ENCODE measurements at regions not wholly inside any gene's neighbourhood (a gene's known extent, or its start where the extent isn't known, plus 50 kb on each side); places are given as distances from the start of the nearest gene placed in this dataset.

DNA sequence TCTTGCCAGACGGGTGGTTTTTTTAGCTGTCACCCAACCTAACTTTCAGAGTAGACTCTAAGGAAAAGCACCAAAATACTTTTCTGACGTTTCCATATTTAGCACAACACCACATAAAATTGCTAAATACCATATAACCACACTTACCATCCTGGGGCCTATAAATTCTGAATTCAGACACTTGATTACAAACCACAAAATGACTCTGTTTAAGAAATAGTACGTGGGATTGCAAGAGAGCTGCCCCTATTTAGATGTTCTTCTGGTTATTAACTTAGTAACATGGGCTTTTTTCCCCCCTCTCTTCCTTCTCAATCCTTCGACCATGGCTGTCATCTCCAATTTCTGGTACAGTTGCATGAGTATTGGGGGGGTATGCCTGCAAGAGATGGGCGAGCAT lies 287.7 kb downstream of the BMP4 start:
- no peaks in the 10 kb centered on the region for H4K20me1 ChIP-seq (ENCODE audit: control insufficient read depth, extremely low read depth, insufficient read depth, low read length)
- no peak overlapping the region for H3K4me3 ChIP-seq (replicated peaks in 1 of 4; ENCODE audit: control extremely low read depth in 1 of 4, insufficient read depth in 1 of 4, low read depth in 3 of 4, low read length in 4 of 4)
- H3K27me3 ChIP-seq (ENCODE audit: control insufficient read depth, insufficient read depth, low read length): peaks cover 2% of the 10 kb centered on the region
- no peaks in the 10 kb centered on the region for H3K36me3 ChIP-seq (ENCODE audit: control insufficient read depth, insufficient read depth, low read length)
- peak; percentile 64 to 79 for DNase-seq (ENCODE audit: low read depth in 2 of 2)
- H3K79me2 ChIP-seq (ENCODE audit: control insufficient read depth, insufficient read depth, low read length): no peaks in the 10 kb centered on the region
- TF ChIP-seq EZH2 (IDR thresholded peaks at IDR 0.05; ENCODE audit: low read length, missing control alignments): no peak
- TF ChIP-seq, protein P1, sequence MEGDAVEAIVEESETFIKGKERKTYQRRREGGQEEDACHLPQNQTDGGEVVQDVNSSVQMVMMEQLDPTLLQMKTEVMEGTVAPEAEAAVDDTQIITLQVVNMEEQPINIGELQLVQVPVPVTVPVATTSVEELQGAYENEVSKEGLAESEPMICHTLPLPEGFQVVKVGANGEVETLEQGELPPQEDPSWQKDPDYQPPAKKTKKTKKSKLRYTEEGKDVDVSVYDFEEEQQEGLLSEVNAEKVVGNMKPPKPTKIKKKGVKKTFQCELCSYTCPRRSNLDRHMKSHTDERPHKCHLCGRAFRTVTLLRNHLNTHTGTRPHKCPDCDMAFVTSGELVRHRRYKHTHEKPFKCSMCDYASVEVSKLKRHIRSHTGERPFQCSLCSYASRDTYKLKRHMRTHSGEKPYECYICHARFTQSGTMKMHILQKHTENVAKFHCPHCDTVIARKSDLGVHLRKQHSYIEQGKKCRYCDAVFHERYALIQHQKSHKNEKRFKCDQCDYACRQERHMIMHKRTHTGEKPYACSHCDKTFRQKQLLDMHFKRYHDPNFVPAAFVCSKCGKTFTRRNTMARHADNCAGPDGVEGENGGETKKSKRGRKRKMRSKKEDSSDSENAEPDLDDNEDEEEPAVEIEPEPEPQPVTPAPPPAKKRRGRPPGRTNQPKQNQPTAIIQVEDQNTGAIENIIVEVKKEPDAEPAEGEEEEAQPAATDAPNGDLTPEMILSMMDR (conservative IDR thresholded peaks at IDR 0.05 in 1 of 2, IDR thresholded peaks at IDR 0.05 in 1 of 2; ENCODE audit: low read depth in 1 of 2, low read length in 2 of 2): no peak
- no peak overlapping the region for H3K9ac ChIP-seq (ENCODE audit: insufficient read depth, low read length)
- no peak overlapping the region for H3K27ac ChIP-seq (ENCODE audit: insufficient read depth, low read length)
- no peak overlapping the region for H3K4me2 ChIP-seq (ENCODE audit: extremely low read depth, insufficient read depth, low read length)
- no peaks in the 10 kb centered on the region for H3K9me3 ChIP-seq (ENCODE audit: control insufficient read depth, insufficient read depth, low read depth, low read length)
- no peaks in the 10 kb centered on the region for H3K4me1 ChIP-seq (ENCODE audit: control insufficient read depth, extremely low read depth, insufficient read depth, low read length)
- H2AFZ ChIP-seq (ENCODE audit: low read length): no peak overlapping the region

DNA sequence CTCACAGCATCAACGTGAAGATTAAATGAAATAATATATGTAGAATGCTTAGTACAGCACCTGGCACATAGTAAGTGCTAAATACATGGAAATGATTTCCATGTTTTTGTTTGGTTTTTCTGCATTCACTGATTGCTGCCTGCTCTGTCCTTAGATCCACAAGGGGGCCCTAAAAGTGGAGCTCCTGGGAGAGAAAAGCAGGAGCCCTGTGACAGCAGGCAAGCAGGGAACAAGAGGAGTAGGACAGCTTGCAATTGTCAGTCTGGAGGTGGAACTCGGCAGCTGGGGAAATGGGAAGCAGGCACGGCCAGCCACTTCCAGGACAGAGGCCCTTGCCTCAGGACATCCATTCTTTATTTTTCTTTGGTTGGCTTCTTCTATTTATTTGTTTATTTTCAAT lies 292.9 kb downstream of the BMP4 start:
- no peaks in the 10 kb centered on the region for H3K36me3 ChIP-seq (ENCODE audit: control insufficient read depth, insufficient read depth, low read length)
- H2AFZ ChIP-seq (ENCODE audit: low read length): no peak overlapping the region
- no peaks in the 10 kb centered on the region for H3K9me3 ChIP-seq (ENCODE audit: control insufficient read depth, insufficient read depth, low read depth, low read length)
- TF ChIP-seq, protein P1 (conservative IDR thresholded peaks at IDR 0.05 in 1 of 2, IDR thresholded peaks at IDR 0.05 in 1 of 2; ENCODE audit: low read depth in 1 of 2, low read length in 2 of 2): peak; percentile 41 to 51
- no peak for TF ChIP-seq EZH2 (IDR thresholded peaks at IDR 0.05; ENCODE audit: low read length, missing control alignments)
- DNase-seq (ENCODE audit: low read depth in 2 of 2): peak; percentile 12 to 38
- no peaks in the 10 kb centered on the region for H3K79me2 ChIP-seq (ENCODE audit: control insufficient read depth, insufficient read depth, low read length)
- no peak overlapping the region for H3K4me3 ChIP-seq (replicated peaks in 1 of 4; ENCODE audit: control extremely low read depth in 1 of 4, insufficient read depth in 1 of 4, low read depth in 3 of 4, low read length in 4 of 4)
- no peak overlapping the region for H3K27ac ChIP-seq (ENCODE audit: insufficient read depth, low read length)
- H4K20me1 ChIP-seq (ENCODE audit: control insufficient read depth, extremely low read depth, insufficient read depth, low read length): no peaks in the 10 kb centered on the region
- H3K4me1 ChIP-seq (ENCODE audit: control insufficient read depth, extremely low read depth, insufficient read depth, low read length): no peaks in the 10 kb centered on the region
- no peaks in the 10 kb centered on the region for H3K27me3 ChIP-seq (ENCODE audit: control insufficient read depth, insufficient read depth, low read length)
- H3K9ac ChIP-seq (ENCODE audit: insufficient read depth, low read length): no peak overlapping the region
- no peak overlapping the region for H3K4me2 ChIP-seq (ENCODE audit: extremely low read depth, insufficient read depth, low read length)

DNA sequence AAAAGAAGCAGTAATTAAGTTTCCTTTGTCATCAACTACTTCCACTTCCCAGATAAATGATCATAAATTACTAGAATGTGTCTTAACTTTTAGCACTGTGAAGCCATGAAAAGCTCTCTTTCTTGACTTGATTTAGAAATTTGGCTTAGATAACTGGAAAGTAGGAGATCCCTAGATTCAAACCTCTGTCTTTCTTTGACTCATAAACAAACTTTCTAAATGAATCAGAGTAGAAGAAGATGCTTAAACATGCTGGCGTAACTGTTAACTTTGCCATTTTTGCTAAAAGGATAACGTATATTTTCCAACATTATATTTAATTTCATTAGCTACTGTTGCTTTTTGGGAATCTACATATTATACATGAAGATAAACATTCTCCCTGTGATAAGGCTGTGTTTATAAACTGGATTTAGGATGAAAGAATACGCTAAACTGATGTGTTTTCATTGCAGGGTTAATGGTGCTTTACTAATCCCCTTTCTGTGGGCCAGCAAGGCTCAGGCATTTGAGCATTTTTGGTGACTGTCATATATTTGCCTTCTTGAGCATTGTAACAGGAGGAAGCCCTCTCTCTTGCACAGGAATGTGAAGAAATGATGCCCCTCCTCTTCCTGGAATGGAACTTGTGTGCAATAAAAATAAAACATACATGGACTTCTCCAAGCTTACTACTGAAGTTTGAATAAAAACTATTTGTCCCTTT lies 301.4 kb downstream of the BMP4 start:
- no peaks in the 10 kb centered on the region for H3K36me3 ChIP-seq (ENCODE audit: control insufficient read depth, insufficient read depth, low read length)
- H3K9ac ChIP-seq (ENCODE audit: insufficient read depth, low read length): no peak overlapping the region
- no peak overlapping the region for H2AFZ ChIP-seq (ENCODE audit: low read length)
- no peaks in the 10 kb centered on the region for H3K79me2 ChIP-seq (ENCODE audit: control insufficient read depth, insufficient read depth, low read length)
- no peak overlapping the region for H3K27ac ChIP-seq (ENCODE audit: insufficient read depth, low read length)
- H3K27me3 ChIP-seq (ENCODE audit: control insufficient read depth, insufficient read depth, low read length): no peaks in the 10 kb centered on the region
- no peaks in the 10 kb centered on the region for H3K4me1 ChIP-seq (ENCODE audit: control insufficient read depth, extremely low read depth, insufficient read depth, low read length)
- no peak overlapping the region for H3K4me2 ChIP-seq (ENCODE audit: extremely low read depth, insufficient read depth, low read length)
- DNase-seq (ENCODE audit: low read depth in 2 of 2): no peak
- H3K4me3 ChIP-seq (replicated peaks in 1 of 4; ENCODE audit: control extremely low read depth in 1 of 4, insufficient read depth in 1 of 4, low read depth in 3 of 4, low read length in 4 of 4): no peak overlapping the region
- no peaks in the 10 kb centered on the region for H3K9me3 ChIP-seq (ENCODE audit: control insufficient read depth, insufficient read depth, low read depth, low read length)
- TF ChIP-seq EZH2 (IDR thresholded peaks at IDR 0.05; ENCODE audit: low read length, missing control alignments): no peak
- TF ChIP-seq, protein P1 (conservative IDR thresholded peaks at IDR 0.05 in 1 of 2, IDR thresholded peaks at IDR 0.05 in 1 of 2; ENCODE audit: low read depth in 1 of 2, low read length in 2 of 2): no peak
- H4K20me1 ChIP-seq (ENCODE audit: control insufficient read depth, extremely low read depth, insufficient read depth, low read length): no peaks in the 10 kb centered on the region

All from fibroblast of lung (primary cell).